ENCODE measurements at regions not wholly inside any gene's neighbourhood (a gene's known extent, or its start where the extent isn't known, plus 50 kb on each side); places are given as distances from the start of the nearest gene placed in this dataset.

GRCh38 chr12:13745111-13745860 lies 236.1 kb downstream of the GRIN2B start:
- no peak for TF ChIP-seq CTCF (IDR thresholded peaks at IDR 0.05; ENCODE audit: insufficient read depth, low read length)
- TF ChIP-seq POLR2AphosphoS5 (IDR thresholded peaks at IDR 0.05; ENCODE audit: low read depth) = no peak
